ENCODE measurements at regions not wholly inside any gene's neighbourhood (a gene's known extent, or its start where the extent isn't known, plus 50 kb on each side); places are given as distances from the start of the nearest gene placed in this dataset.
"Not testable (repeated sequence)": the region's sequence is repeated elsewhere in the genome, so short reads cannot be mapped to it uniquely, and the experiment has no call there.

- not testable (repeated sequence) for TF ChIP-seq CTCF (IDR thresholded peaks at IDR 0.05; ENCODE audit: insufficient read depth, low read length); POLR2AphosphoS5 (IDR thresholded peaks at IDR 0.05; ENCODE audit: low read depth)
Measured at GRCh38 chr21:9003909-9004814, 1517.2 kb upstream of the TPTE start.

All from HL-60 (cell line).